Activated naive CD4-positive, alpha-beta T cell treated with anti-CD3 and anti-CD28 coated beads for 36 hours (primary cell): ENCODE measurements at regions not wholly inside any gene's neighbourhood (a gene's known extent, or its start where the extent isn't known, plus 50 kb on each side); places are given as distances from the start of the nearest gene placed in this dataset.

Experiments used
- CTCF ChIA-PET: fragments of 350-600 bp; sonication (Branson Sonifier 250); formaldehyde crosslinking; loops from one replicate; lab custom pipeline; 2021; ENCODE audit warnings: antibody characterized with exemption; lab: Charles Lee
- DNase-seq: peaks from one replicate; pipeline ENCODE4 v3.0.0-alpha.2; 2020
- H3K27ac Mint-ChIP-seq: one replicate; pipeline ENCODE4 v1.8.0; 2021; ENCODE audit warnings: mild to moderate bottlenecking, mixed read lengths
- H3K27me3 Mint-ChIP-seq: one replicate; pipeline ENCODE4 v1.8.0; 2021; ENCODE audit warnings: low read depth, mixed read lengths
- H3K36me3 Mint-ChIP-seq: one replicate; pipeline ENCODE4 v1.8.0; 2021; ENCODE audit warnings: low read depth, mixed read lengths
- H3K4me1 Mint-ChIP-seq: one replicate; pipeline ENCODE4 v1.8.0; 2021; ENCODE audit warnings: low read depth, mixed read lengths
- H3K4me3 Mint-ChIP-seq: one replicate; pipeline ENCODE4 v1.8.0; 2021; ENCODE audit warnings: mild to moderate bottlenecking, moderate library complexity, mixed read lengths
- H3K9me3 Mint-ChIP-seq: one replicate; pipeline ENCODE4 v1.8.0; 2021; ENCODE audit warnings: mixed read lengths
- intact Hi-C: fragments of 100-400 bp; cut with micrococcal nuclease; formaldehyde crosslinking; loops from one replicate; pipeline ENCODE4 v1.15.1; 2023

- Mint-ChIP-seq H3K27ac (no peak overlapping the region), H3K36me3 (no peaks in the 10 kb centered on the region), H3K27me3 (peaks cover 6% of the 10 kb centered on the region), H3K4me1 (no peaks in the 10 kb centered on the region), H3K4me3 (no peak overlapping the region), H3K9me3 (no peaks in the 10 kb centered on the region)
- no peak for DNase-seq
- intact Hi-C loops, result no loop called here
- CTCF ChIA-PET, result interaction anchor here (0.9 kb wide), 1 partner anchor 20 kb away, joined by 3 read pairs; no protein-coding TSS in a partner anchor
These were observed 81.9 kb downstream of the PALM2AKAP2 start for GRCh38 chr9:109861918-109862317.

DNA sequence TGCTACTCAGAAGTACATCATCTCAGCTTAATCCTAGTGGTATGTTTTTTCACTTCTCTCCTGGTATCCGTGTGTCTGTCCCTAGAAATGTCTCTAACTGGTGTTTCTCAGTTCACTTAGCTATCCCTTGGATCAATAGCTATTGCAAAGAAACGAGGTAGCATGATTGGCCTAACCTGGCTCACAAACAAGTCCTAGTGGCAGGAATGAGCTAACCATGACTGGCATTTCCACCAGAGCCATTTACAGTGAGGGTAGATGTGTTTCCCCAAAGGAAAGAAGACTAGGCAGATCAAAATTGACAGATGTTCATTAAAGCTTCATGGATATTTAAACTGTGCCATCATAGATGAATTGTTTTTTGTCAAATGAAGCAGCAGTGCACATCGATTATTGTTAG is 82.5 kb downstream of the PALM2AKAP2 start:
- CTCF ChIA-PET, result interaction anchor here (0.9 kb wide), 1 partner anchor 19 kb away, joined by 3 read pairs; no protein-coding TSS in a partner anchor
- peaks cover 4% of the 10 kb centered on the region for H3K27me3 Mint-ChIP-seq
- H3K27ac Mint-ChIP-seq, result no peak overlapping the region

GRCh38 chr9:109863961-109864360 is 84.0 kb downstream of the PALM2AKAP2 start:
- intact Hi-C loops, result no loop called here
- CTCF ChIA-PET, result interaction anchor here (0.6 kb wide), 1 partner anchor 279 kb away, joined by 3 read pairs; no protein-coding TSS in a partner anchor
- Mint-ChIP-seq H3K4me3 (no peak overlapping the region), H3K4me1 (no peaks in the 10 kb centered on the region), H3K27me3 (peaks cover 12% of the 10 kb centered on the region), H3K9me3 (no peaks in the 10 kb centered on the region), H3K27ac (no peak overlapping the region), H3K36me3 (no peaks in the 10 kb centered on the region)
- no peak for DNase-seq

More for the DNA sequence above, 82.5 kb downstream of the PALM2AKAP2 start:
- DNase-seq, result no peak
- Mint-ChIP-seq H3K4me3 (no peak overlapping the region), H3K9me3 (no peaks in the 10 kb centered on the region), H3K36me3 (no peaks in the 10 kb centered on the region), H3K4me1 (no peaks in the 10 kb centered on the region)
- intact Hi-C loops, result no loop called here

- no peaks in the 10 kb centered on the region for H3K36me3 Mint-ChIP-seq
- peaks cover 15% of the 10 kb centered on the region for H3K27me3 Mint-ChIP-seq
- intact Hi-C loops, result no loop called here
- H3K4me3 Mint-ChIP-seq, result no peak overlapping the region
- H3K27ac Mint-ChIP-seq, result no peak overlapping the region
- H3K9me3 Mint-ChIP-seq, result no peaks in the 10 kb centered on the region
- CTCF ChIA-PET, result no interaction called here
- DNase-seq, result no peak
- H3K4me1 Mint-ChIP-seq, result no peaks in the 10 kb centered on the region
These were observed 85.5 kb downstream of the PALM2AKAP2 start for GRCh38 chr9:109865521-109865920.

DNA sequence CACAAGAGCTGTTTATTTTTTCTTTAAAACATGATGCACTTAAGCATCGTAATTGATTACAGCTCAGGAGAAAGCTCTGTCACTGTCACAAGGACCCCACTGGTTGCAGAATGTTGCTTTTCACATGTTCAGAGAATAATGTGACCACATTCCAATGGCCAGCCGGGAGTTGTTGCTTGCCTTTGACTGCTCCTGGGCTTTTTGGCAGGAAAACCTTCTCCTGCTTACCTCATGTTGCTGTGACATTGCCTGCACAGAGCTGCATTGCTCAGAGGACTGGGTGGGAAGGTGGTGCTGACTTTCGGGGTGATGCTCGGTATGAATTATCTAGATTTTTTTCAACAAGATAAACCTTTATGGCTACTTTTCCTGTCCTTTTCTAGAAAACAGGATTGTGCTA is 88.2 kb downstream of the PALM2AKAP2 start:
- intact Hi-C loops, result no loop called here
- no peak overlapping the region for H3K27ac Mint-ChIP-seq
- H3K9me3 Mint-ChIP-seq, result no peaks in the 10 kb centered on the region
- H3K27me3 Mint-ChIP-seq, result peaks cover 17% of the 10 kb centered on the region
- H3K36me3 Mint-ChIP-seq, result no peaks in the 10 kb centered on the region
- DNase-seq, result no peak
- CTCF ChIA-PET, result interaction anchor here (0.6 kb wide), 1 partner anchor 186 kb away, joined by 4 read pairs; no protein-coding TSS in a partner anchor
- H3K4me3 Mint-ChIP-seq, result no peak overlapping the region
- no peaks in the 10 kb centered on the region for H3K4me1 Mint-ChIP-seq

DNA sequence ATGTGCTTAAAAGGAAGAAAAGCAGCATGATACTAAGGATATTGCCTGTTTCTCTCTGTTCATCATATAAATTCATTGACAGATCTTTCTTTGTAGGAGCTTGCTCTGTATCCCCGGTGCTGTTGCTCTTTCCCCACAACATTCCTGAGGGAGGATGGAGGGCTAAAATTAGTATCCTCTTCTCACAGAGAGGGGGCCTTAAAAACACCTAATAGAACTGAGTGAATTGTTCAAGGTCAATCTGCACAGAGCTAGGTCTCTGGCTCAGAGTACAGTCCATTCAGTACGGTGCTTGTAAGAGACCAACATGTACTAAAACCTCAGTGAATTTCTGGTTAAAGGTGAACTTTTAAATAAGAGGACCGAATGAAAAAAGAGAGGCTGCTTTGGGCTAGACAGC is 88.7 kb downstream of the PALM2AKAP2 start:
- H3K4me1 Mint-ChIP-seq, result no peaks in the 10 kb centered on the region
- no peaks in the 10 kb centered on the region for H3K36me3 Mint-ChIP-seq
- no peak overlapping the region for H3K4me3 Mint-ChIP-seq
- H3K9me3 Mint-ChIP-seq, result no peaks in the 10 kb centered on the region
- no peak for DNase-seq
- intact Hi-C loops, result no loop called here
- H3K27me3 Mint-ChIP-seq, result peaks cover 20% of the 10 kb centered on the region
- H3K27ac Mint-ChIP-seq, result no peak overlapping the region
- CTCF ChIA-PET, result interaction anchor here (0.6 kb wide), 1 partner anchor 60 kb away, joined by 8 read pairs; no protein-coding TSS in a partner anchor

- Mint-ChIP-seq H3K4me1 (no peaks in the 10 kb centered on the region), H3K27ac (no peak overlapping the region), H3K4me3 (no peak overlapping the region), H3K27me3 (peaks cover 29% of the 10 kb centered on the region), H3K36me3 (no peaks in the 10 kb centered on the region), H3K9me3 (no peaks in the 10 kb centered on the region)
- no peak for DNase-seq
- intact Hi-C loops, result no loop called here
- CTCF ChIA-PET, result no interaction called here
These were observed 90.4 kb downstream of the PALM2AKAP2 start for GRCh38 chr9:109870365-109870764.

DNA sequence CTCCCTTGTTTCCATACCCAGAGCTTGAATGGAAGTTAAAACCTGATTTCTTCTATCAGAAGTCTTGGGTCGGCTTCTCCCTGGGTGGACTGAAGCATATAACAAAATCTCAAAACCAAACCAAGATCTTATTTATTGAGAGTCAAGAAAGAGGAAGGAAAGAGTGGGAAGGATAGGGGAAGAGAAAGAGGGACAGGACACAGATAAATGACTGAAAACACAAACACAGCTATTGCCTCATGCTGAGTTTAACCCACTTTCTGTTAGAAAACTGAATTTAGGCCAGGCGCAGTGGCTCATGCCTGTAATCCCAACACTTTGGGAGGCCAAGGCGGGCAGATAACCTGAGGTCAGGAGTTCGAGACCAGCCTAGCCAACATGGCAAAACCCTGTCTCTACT is 92.9 kb downstream of the PALM2AKAP2 start:
- Mint-ChIP-seq H3K27me3 (peaks cover 26% of the 10 kb centered on the region), H3K9me3 (no peaks in the 10 kb centered on the region), H3K27ac (no peak overlapping the region), H3K4me3 (no peak overlapping the region), H3K36me3 (no peaks in the 10 kb centered on the region), H3K4me1 (no peaks in the 10 kb centered on the region)
- no peak for DNase-seq
- intact Hi-C loops, result no loop called here
- CTCF ChIA-PET, result no interaction called here

GRCh38 chr9:109875495-109876129 is 95.6 kb downstream of the PALM2AKAP2 start:
- intact Hi-C loops, result no loop called here
- DNase-seq, result no peak
- H3K9me3 Mint-ChIP-seq, result no peaks in the 10 kb centered on the region
- no peaks in the 10 kb centered on the region for H3K4me1 Mint-ChIP-seq
- CTCF ChIA-PET, result interaction anchor here (1.5 to 2.2 kb wide), 2 partner anchors 11 to 273 kb away, joined by 3 to 9 read pairs; no protein-coding TSS in a partner anchor
- peaks cover 21% of the 10 kb centered on the region for H3K27me3 Mint-ChIP-seq
- no peak overlapping the region for H3K4me3 Mint-ChIP-seq
- H3K27ac Mint-ChIP-seq, result no peak overlapping the region
- H3K36me3 Mint-ChIP-seq, result no peaks in the 10 kb centered on the region

GRCh38 chr9:109880276-109881169 is 100.5 kb downstream of the PALM2AKAP2 start:
- H3K4me3 Mint-ChIP-seq, result peak overlapping the region; percentile 43
- intact Hi-C loops, result loop anchor here (10.0 kb wide), 3 partner anchors 436 to 866 kb away; partner anchors contain the start of gene CTNNAL1
- peaks cover 5% of the 10 kb centered on the region for H3K27me3 Mint-ChIP-seq
- H3K36me3 Mint-ChIP-seq, result peaks cover 2% of the 10 kb centered on the region
- CTCF ChIA-PET, result interaction anchor here (0.6 to 3.1 kb wide), 8 partner anchors 9 to 284 kb away, joined by 3 to 21 read pairs (median 3); no protein-coding TSS in a partner anchor
- DNase-seq, result peak; percentile 62
- peaks cover 18% of the 10 kb centered on the region for H3K4me1 Mint-ChIP-seq
- no peak overlapping the region for H3K27ac Mint-ChIP-seq
- no peaks in the 10 kb centered on the region for H3K9me3 Mint-ChIP-seq

DNA sequence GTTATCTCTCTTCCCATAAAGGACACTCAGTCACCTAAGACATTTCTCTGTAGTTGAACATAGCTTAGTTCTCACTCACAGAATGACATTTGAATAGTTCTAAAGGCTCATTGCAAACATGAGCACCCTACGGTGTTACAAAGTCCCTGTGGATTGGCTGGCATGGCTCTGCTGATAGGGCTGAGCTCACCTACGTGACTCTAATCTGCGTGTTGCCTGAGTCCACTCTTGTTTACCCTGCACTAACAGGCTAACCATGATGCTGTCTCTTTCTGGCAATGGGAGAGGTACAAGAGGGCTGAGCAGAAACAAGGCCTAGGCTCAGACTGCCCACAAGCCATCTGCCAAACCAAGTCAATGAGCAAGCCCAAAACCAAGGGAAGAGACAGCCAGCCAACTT is 103.6 kb downstream of the PALM2AKAP2 start:
- Mint-ChIP-seq H3K9me3 (no peaks in the 10 kb centered on the region), H3K4me3 (no peak overlapping the region), H3K36me3 (peaks cover 2% of the 10 kb centered on the region), H3K4me1 (peaks cover 46% of the 10 kb centered on the region), H3K27me3 (peaks cover 5% of the 10 kb centered on the region), H3K27ac (peak overlapping the region; percentile 24)
- no peak for DNase-seq
- CTCF ChIA-PET, result interaction anchor here (0.6 to 2.2 kb wide), 4 partner anchors 260 to 289 kb away, joined by 3 to 7 read pairs (median 3); no protein-coding TSS in a partner anchor
- intact Hi-C loops, result loop anchor here (10.0 kb wide), 3 partner anchors 439 to 869 kb away; partner anchors contain the start of gene CTNNAL1

- no peaks in the 10 kb centered on the region for H3K27me3 Mint-ChIP-seq
- CTCF ChIA-PET, result interaction anchor here (1.3 to 4.2 kb wide), 3 partner anchors 10 to 17 kb away, joined by 4 to 15 read pairs (median 9); no protein-coding TSS in a partner anchor
- DNase-seq, result no peak
- peak overlapping the region; percentile 96 for H3K27ac Mint-ChIP-seq
- peaks cover 2% of the 10 kb centered on the region for H3K36me3 Mint-ChIP-seq
- intact Hi-C loops, result loop anchor here (1.0 to 10.0 kb wide), 12 partner anchors 9 to 871 kb away; partner anchors contain the start of genes CTNNAL1 and TXN
- H3K4me3 Mint-ChIP-seq, result no peak overlapping the region
- H3K4me1 Mint-ChIP-seq, result peaks cover 63% of the 10 kb centered on the region
- no peaks in the 10 kb centered on the region for H3K9me3 Mint-ChIP-seq
These were observed 106.0 kb downstream of the PALM2AKAP2 start for GRCh38 chr9:109886041-109886440.
